K562 (cell line): ENCODE measurements at regions not wholly inside any gene's neighbourhood (a gene's known extent, or its start where the extent isn't known, plus 50 kb on each side); places are given as distances from the start of the nearest gene placed in this dataset.

ENCODE experiments used
- ATAC-seq: fragments of 200-7000 bp; cut with Tn5 transposase; 3 replicates; pipeline ENCODE4 v1.9.1; 2020; ENCODE audit warnings: moderate library complexity
- BruUV-seq: library from RNA; stranded (reverse); fragments of 400-500 nt; replicated peaks from 2 replicates; lab custom pipeline; 2021; lab: Mats Ljungman, UMichigan
- CTCF ChIA-PET: fragments of 300-600 bp; formaldehyde crosslinking; extraction: SDS; loops from one replicate; lab custom pipeline; 2021; ENCODE audit warnings: low intra/inter-chr PET ratio; lab: Yijun Ruan, JAX
- POLR2A ChIA-PET: fragments of 300-600, 350-650 bp; sonication (Branson Sonifier 250); formaldehyde crosslinking; extraction: SDS; loops from one replicate; lab custom pipeline; 2021; ENCODE audit warnings: antibody characterized with exemption, inconsistent platforms; lab: Yijun Ruan, JAX
- DNase-seq, 4 experiments: peaks; one replicate each; pipeline versions ENCODE4 v3.0.0 to v3.0.0-alpha.2; 2011 to 2018; ENCODE audit warnings: low spot score in 3 of 4, mixed read lengths in 3 of 4; ENCODE audit errors: extremely low read depth in 1 of 4
- FAIRE-seq: peaks from 2 replicates; lab custom pipeline; 2011; peaks lifted over from hg19 to GRCh38; lab: Jason Lieb, UNC
- H2AFZ ChIP-seq: 2 replicates; pipeline ENCODE4 v1.6.0; 2011; ENCODE audit warnings: low read depth, low read length, control low read depth, inconsistent platforms
- H3K27ac ChIP-seq: fragments of 200-600 bp; 3 replicates; pipeline ENCODE4 v1.8.0; 2011; ENCODE audit warnings: low read depth, mild to moderate bottlenecking, control low read depth, inconsistent platforms, low read length, moderate library complexity, mixed read lengths; ENCODE audit errors: extremely low read depth
- H3K27me3 ChIP-seq, 2 experiments: fragments of 300-600 bp in 1 of 2; 2 replicates in 1 of 2; 3 replicates in 1 of 2; pipeline versions ENCODE4 v1.6.0 to v1.8.0; 2011; ENCODE audit warnings: inconsistent platforms in 2 of 2, low read length in 2 of 2, mild to moderate bottlenecking in 1 of 2, mixed read lengths in 1 of 2, moderate library complexity in 1 of 2; ENCODE audit not compliant: control insufficient read depth in 2 of 2, insufficient read depth in 2 of 2
- H3K36me3 ChIP-seq: fragments of 300-600 bp; 3 replicates; pipeline ENCODE4 v1.8.0; 2011; ENCODE audit warnings: mild to moderate bottlenecking, low read length, inconsistent platforms; ENCODE audit not compliant: control insufficient read depth, insufficient read depth
- H3K4me1 ChIP-seq, 2 experiments: fragments of 200-600 bp in 1 of 2; replicated peaks in 1 of 2; 2 replicates in 1 of 2; 3 replicates in 1 of 2; pipeline versions ENCODE4 v1.5.1 to v1.8.0; 2011; ENCODE audit warnings: inconsistent platforms in 2 of 2, low read length in 2 of 2, mild to moderate bottlenecking in 1 of 2, mixed read lengths in 1 of 2, moderate library complexity in 1 of 2; ENCODE audit not compliant: control insufficient read depth in 2 of 2, insufficient read depth in 2 of 2
- H3K4me2 ChIP-seq: 2 replicates; pipeline ENCODE4 v1.6.1; 2011; ENCODE audit warnings: low read length, control low read depth, inconsistent platforms, mixed read lengths; ENCODE audit not compliant: insufficient read depth
- H3K4me3 ChIP-seq: fragments of 200-600 bp; sonication (generic), shearing (Covaris generic); 2 replicates; pipeline ENCODE4 v1.5.1; 2016; ENCODE audit warnings: control low read depth, inconsistent platforms
- H3K79me2 ChIP-seq: fragments of 200-600 bp; 3 replicates; pipeline ENCODE4 v1.8.0; 2011; ENCODE audit warnings: low read length, inconsistent platforms; ENCODE audit not compliant: control insufficient read depth, insufficient read depth
- H3K9ac ChIP-seq, 2 experiments: 2 replicates each; pipeline versions ENCODE4 v1.6.0 to v1.6.1; 2011; ENCODE audit warnings: low read depth in 2 of 2, low read length in 2 of 2, control low read depth in 1 of 2, inconsistent platforms in 1 of 2, mild to moderate bottlenecking in 1 of 2, mixed read lengths in 1 of 2; ENCODE audit not compliant: insufficient read depth in 1 of 2
- H3K9me1 ChIP-seq: one replicate; pipeline ENCODE4 v1.6.0; 2011; ENCODE audit warnings: inconsistent platforms, mild to moderate bottlenecking, low read length, moderate library complexity; ENCODE audit not compliant: control insufficient read depth, insufficient read depth
- H3K9me3 ChIP-seq: replicated peaks from 2 replicates; pipeline ENCODE4 v1.5.1; 2011; ENCODE audit warnings: low read depth, low read length, inconsistent platforms; ENCODE audit not compliant: control insufficient read depth, insufficient read depth
- H4K20me1 ChIP-seq: replicated peaks from 2 replicates; pipeline ENCODE4 v1.6.1; 2011; ENCODE audit warnings: low read length, inconsistent platforms, mixed read lengths; ENCODE audit not compliant: control insufficient read depth, insufficient read depth
- ARHGAP35 ChIP-seq: fragments of 450-650 bp; IDR thresholded peaks from 2 replicates; pipeline ENCODE4 v1.6.1; 2018; ENCODE audit not compliant: partially characterized antibody
- FOXJ3 ChIP-seq: sonication (generic); formaldehyde crosslinking; IDR thresholded peaks from 2 replicates; pipeline ENCODE4 v1.4.0; 2020; ENCODE audit warnings: mild to moderate bottlenecking, missing genetic modification reagents
- GABPA ChIP-seq: fragments of 200-800 bp; sonication (Bioruptor generic); conservative IDR thresholded peaks from 2 replicates; pipeline ENCODE4 v1.6.1; 2016; ENCODE audit warnings: low read depth, missing genetic modification characterization, missing compliant biosample characterization
- MITF ChIP-seq: IDR thresholded peaks from 2 replicates; pipeline ENCODE4 v1.6.1; 2014; ENCODE audit warnings: antibody characterized with exemption
- POLR2A ChIP-seq: fragments of 450-650 bp; conservative IDR thresholded peaks from 2 replicates; pipeline ENCODE4 v1.6.1; 2016
- SIX5 ChIP-seq, 2 experiments: IDR thresholded peaks; 2 replicates each; pipeline ENCODE4 v1.6.1; 2011; ENCODE audit warnings: low read length in 2 of 2, borderline replicate concordance in 1 of 2, low read depth in 1 of 2, mild to moderate bottlenecking in 1 of 2, moderate library complexity in 1 of 2; ENCODE audit not compliant: insufficient read depth in 1 of 2
- SNIP1 ChIP-seq: fragments of 450-650 bp; IDR thresholded peaks from 2 replicates; pipeline ENCODE4 v1.7.1; 2017; ENCODE audit warnings: low read depth, mild to moderate bottlenecking
- SRF ChIP-seq, 2 experiments: fragments of 250-450, 450-650 bp in 1 of 2; sonication (Bioruptor Pico) in 1 of 2; sonication (generic) in 1 of 2; formaldehyde crosslinking; IDR thresholded peaks; 2 replicates each; pipeline versions ENCODE4 v1.5.0 to v1.5.1; 2020 to 2022; ENCODE audit warnings: mild to moderate bottlenecking in 1 of 2, missing genetic modification reagents in 1 of 2
- SRSF7 ChIP-seq: fragments of 200-400 bp; formaldehyde crosslinking; optimal IDR thresholded peaks from 2 replicates; pipeline ENCODE3; 2017; ENCODE audit warnings: mild to moderate bottlenecking, low read depth, low read length
- SUPT5H ChIP-seq: fragments of 450-650 bp; IDR thresholded peaks from 2 replicates; pipeline ENCODE4 v1.6.1; 2016
- THAP12 ChIP-seq: fragments of 250-450 bp; sonication (Bioruptor Pico); IDR thresholded peaks from 2 replicates; pipeline ENCODE4 v1.9.0; 2021; ENCODE audit warnings: mild to moderate bottlenecking, inconsistent platforms
- WGBS: fragments of 100-300 bp; shearing (Covaris generic); methylation state at CpG from one replicate; pipeline ENCODE4 v1.1.6; 2016; ENCODE audit warnings: low coverage, mixed read lengths; ENCODE audit not compliant: insufficient coverage; ENCODE audit errors: missing lambda C conversion rate; 5-methylcytosine and 5-hydroxymethylcytosine counted together
- in situ Hi-C: fragments of 300-500 bp; cut with MboI; formaldehyde crosslinking; loops from 4 replicates; pipeline ENCODE4 v1.15.0; 2018; ENCODE audit warnings: inconsistent platforms, mixed read lengths
- intact Hi-C: fragments of 100-400 bp; cut with micrococcal nuclease; formaldehyde crosslinking; loops from 2 replicates; pipeline ENCODE4 v1.14.2; 2022

GRCh38 chr1:222310836-222311235 lies 237.1 kb downstream of the HHIPL2 start:
- DNase-seq (no peak), ATAC-seq (no peak), FAIRE-seq (no peak)
- Histone ChIP-seq H3K4me1 (no peaks in the 10 kb centered on the region), H4K20me1 (no peaks in the 10 kb centered on the region), H3K36me3 (no peaks in the 10 kb centered on the region), H3K9me3 (no peaks in the 10 kb centered on the region), H3K4me3 (no peak overlapping the region), H2AFZ (no peak overlapping the region), H3K9ac (no peak overlapping the region), H3K79me2 (no peaks in the 10 kb centered on the region), H3K4me2 (no peak overlapping the region), H3K9me1 (no peaks in the 10 kb centered on the region), H3K27me3 (no peaks in the 10 kb centered on the region), H3K27ac (no peak overlapping the region)
- POLR2A ChIA-PET: no interaction called here
- WGBS: 0% methylated on average over 5 of the region's 5 CpGs
- TF ChIP-seq MITF (no peak), THAP12 (no peak), POLR2A (no peak), SUPT5H (no peak), SNIP1 (no peak), GABPA (tag) (peak; percentile 63), SRF (CRISPR knock-in tag; IDR thresholded peaks at IDR 0.05) (peak; percentile 85 to 96), SRSF7 (no peak), FOXJ3 (CRISPR knock-in tag) (no peak), ARHGAP35 (no peak), SIX5 (IDR thresholded peaks at IDR 0.05; ENCODE audit: borderline replicate concordance in 1 of 2, insufficient read depth in 1 of 2, low read depth in 1 of 2, low read length in 2 of 2) (no peak)
- in situ Hi-C loops: no loop called here
- CTCF ChIA-PET: no interaction called here
- no TSS peak for BruUV-seq
- intact Hi-C loops: no loop called here
